Lung (tissue), 11 donors: ENCODE measurements at regions not wholly inside any gene's neighbourhood (a gene's known extent, or its start where the extent isn't known, plus 50 kb on each side); places are given as distances from the start of the nearest gene placed in this dataset.

Experiments
- ATAC-seq: fragments of 200-7000 bp; cut with Tn5 transposase; one replicate; pipeline ENCODE4 v1.9.1; 2020; ENCODE audit warnings: moderate number of reproducible peaks; ENCODE audit not compliant: insufficient read depth, low FRiP score
- DNase-seq, 3 donors: peaks; one replicate each; pipeline ENCODE4 v3.0.0-alpha.2; 2013 to 2017
- H3K27ac ChIP-seq, 2 donors: one replicate each; pipeline ENCODE4 v1.5.1; 2013; ENCODE audit warnings: mild to moderate bottlenecking in 2 of 2, moderate library complexity in 2 of 2, control low read depth in 1 of 2, inconsistent platforms in 1 of 2, low read depth in 1 of 2, low read length in 1 of 2
- H3K27me3 ChIP-seq, 3 donors: one replicate each; pipeline ENCODE4 v1.5.1; 2013; ENCODE audit warnings: low read length in 2 of 3; ENCODE audit not compliant: control insufficient read depth in 3 of 3, insufficient read depth in 3 of 3
- H3K36me3 ChIP-seq, 4 donors: one replicate each; pipeline ENCODE4 v1.5.1; 2013; ENCODE audit warnings: low read length in 4 of 4, mild to moderate bottlenecking in 1 of 4, moderate library complexity in 1 of 4; ENCODE audit not compliant: control insufficient read depth in 4 of 4, insufficient read depth in 4 of 4
- H3K4me1 ChIP-seq, 5 donors: one replicate each; pipeline ENCODE4 v1.5.1; 2013; ENCODE audit warnings: low read length in 5 of 5, mild to moderate bottlenecking in 2 of 5, moderate library complexity in 1 of 5; ENCODE audit not compliant: control insufficient read depth in 5 of 5, insufficient read depth in 5 of 5
- H3K4me3 ChIP-seq: one replicate; pipeline ENCODE4 v1.5.1; 2013; ENCODE audit warnings: mild to moderate bottlenecking, control low read depth, moderate library complexity
- H3K9ac ChIP-seq, 2 donors: one replicate each; pipeline ENCODE4 v1.5.1; 2013; ENCODE audit warnings: low read length in 2 of 2, control low read depth in 1 of 2; ENCODE audit not compliant: insufficient read depth in 1 of 2
- H3K9me3 ChIP-seq, 4 donors: one replicate each; pipeline ENCODE4 v1.5.1; 2013; ENCODE audit warnings: low read length in 3 of 4, mild to moderate bottlenecking in 1 of 4, moderate library complexity in 1 of 4; ENCODE audit not compliant: control insufficient read depth in 4 of 4, insufficient read depth in 3 of 4
- WGBS, 2 donors: extraction: QIAGEN DNeasy Blood & Tissue Kit; methylation state at CpG; one replicate each; pipeline ENCODE4 v1.1.7; 2013; 5-methylcytosine and 5-hydroxymethylcytosine counted together
- TF ChIP-seq, protein P1 (sequence below): IDR thresholded peaks from 2 replicates; pipeline ENCODE4 v1.5.1; 2012; ENCODE audit warnings: mild to moderate bottlenecking; ENCODE audit errors: control extremely low read depth, extremely low read depth
- donor health status: control.
- donor health status: control.
- donor health status: Bipolar disorder and iron deficiency.
- donor health status: healthy.
- donor health status: DM: yes; HTN: yes; CAD: no.

- ATAC-seq (no peak), DNase-seq (no peak)
- Histone ChIP-seq H3K4me3 (no peak overlapping the region), H3K4me1 (no peaks in the 10 kb centered on the region), H3K9ac (no peak overlapping the region), H3K36me3 (no peaks in the 10 kb centered on the region), H3K27ac (no peak overlapping the region), H3K27me3 (no peaks in the 10 kb centered on the region), H3K9me3 (no peaks in the 10 kb centered on the region)
- 54 to 69% methylated on average over 4 of the region's 4 CpGs for WGBS, 2 donors
- TF ChIP-seq, protein P1, sequence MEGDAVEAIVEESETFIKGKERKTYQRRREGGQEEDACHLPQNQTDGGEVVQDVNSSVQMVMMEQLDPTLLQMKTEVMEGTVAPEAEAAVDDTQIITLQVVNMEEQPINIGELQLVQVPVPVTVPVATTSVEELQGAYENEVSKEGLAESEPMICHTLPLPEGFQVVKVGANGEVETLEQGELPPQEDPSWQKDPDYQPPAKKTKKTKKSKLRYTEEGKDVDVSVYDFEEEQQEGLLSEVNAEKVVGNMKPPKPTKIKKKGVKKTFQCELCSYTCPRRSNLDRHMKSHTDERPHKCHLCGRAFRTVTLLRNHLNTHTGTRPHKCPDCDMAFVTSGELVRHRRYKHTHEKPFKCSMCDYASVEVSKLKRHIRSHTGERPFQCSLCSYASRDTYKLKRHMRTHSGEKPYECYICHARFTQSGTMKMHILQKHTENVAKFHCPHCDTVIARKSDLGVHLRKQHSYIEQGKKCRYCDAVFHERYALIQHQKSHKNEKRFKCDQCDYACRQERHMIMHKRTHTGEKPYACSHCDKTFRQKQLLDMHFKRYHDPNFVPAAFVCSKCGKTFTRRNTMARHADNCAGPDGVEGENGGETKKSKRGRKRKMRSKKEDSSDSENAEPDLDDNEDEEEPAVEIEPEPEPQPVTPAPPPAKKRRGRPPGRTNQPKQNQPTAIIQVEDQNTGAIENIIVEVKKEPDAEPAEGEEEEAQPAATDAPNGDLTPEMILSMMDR = no peak
Observed at GRCh38 chr9:1729631-1730030, 285.5 kb upstream of the SMARCA2 start.

- 69 to 79% methylated on average over 4 of the region's 4 CpGs for WGBS, 2 donors
Observed at GRCh38 chr9:1732670-1733069, 282.5 kb upstream of the SMARCA2 start.

DNA sequence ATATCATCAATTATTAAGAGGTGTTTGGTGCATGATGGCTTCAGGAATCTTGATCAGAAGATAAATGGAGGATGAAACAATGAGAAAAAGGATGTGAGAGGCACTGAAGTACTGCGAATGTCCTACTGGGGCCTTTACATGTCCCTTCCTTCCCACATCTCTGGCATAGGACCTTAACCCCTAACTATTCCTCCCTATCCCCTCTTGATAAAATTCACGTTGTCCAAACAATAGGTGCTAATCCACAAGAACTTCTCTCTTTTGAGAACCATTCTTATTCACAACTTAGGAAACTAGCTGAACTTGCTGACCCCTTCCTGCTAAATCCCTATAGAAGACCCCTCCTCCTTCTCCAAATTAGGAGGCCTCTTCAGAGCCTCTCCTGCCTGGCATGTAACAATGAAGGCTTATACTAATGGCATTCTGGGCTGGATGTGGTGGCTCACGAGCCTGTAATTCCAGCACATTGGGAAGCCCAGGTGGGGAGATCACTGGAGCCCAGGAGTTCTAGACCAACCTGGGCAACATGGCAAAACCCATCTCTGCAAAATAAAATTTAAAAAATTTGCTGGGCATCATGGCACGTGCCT, 276.5 kb upstream of the SMARCA2 start:
- DNase-seq (no peak), ATAC-seq (no peak)
- no peak overlapping the region for H3K9ac ChIP-seq
- no peaks in the 10 kb centered on the region for H3K4me1 ChIP-seq
- TF ChIP-seq, protein P1 = no peak
- no peaks in the 10 kb centered on the region for H3K36me3 ChIP-seq
- H3K27me3 ChIP-seq = no peaks in the 10 kb centered on the region
- WGBS, 2 donors = 62 to 64% methylated on average over 4 of the region's 4 CpGs
- H3K9me3 ChIP-seq = peaks cover 0 to 4% (median 0%) of the 10 kb centered on the region in 4 donors
- H3K27ac ChIP-seq = no peak overlapping the region
- no peak overlapping the region for H3K4me3 ChIP-seq

More at GRCh38 chr9:1732670-1733069, 282.5 kb upstream of the SMARCA2 start:
- H3K4me1 ChIP-seq = no peaks in the 10 kb centered on the region
- no peaks in the 10 kb centered on the region for H3K27me3 ChIP-seq
- DNase-seq (no peak), ATAC-seq (no peak)
- H3K36me3 ChIP-seq = no peaks in the 10 kb centered on the region
- TF ChIP-seq, protein P1 = no peak
- no peak overlapping the region for H3K9ac ChIP-seq
- no peak overlapping the region for H3K27ac ChIP-seq
- H3K4me3 ChIP-seq = no peak overlapping the region
- H3K9me3 ChIP-seq = no peaks in the 10 kb centered on the region
